Stimulated activated naive CD8-positive, alpha-beta T cell treated with anti-CD3 and anti-CD28 coated beads, Interleukin-15, amount 100 ng/mL, for 72 hours (primary cell): ENCODE measurements at regions not wholly inside any gene's neighbourhood (a gene's known extent, or its start where the extent isn't known, plus 50 kb on each side); places are given as distances from the start of the nearest gene placed in this dataset.

Experiments used
- ATAC-seq: fragments of 150-1000 bp; cut with Tn5 transposase; 2 replicates; pipeline ENCODE4 v1.10.0; 2021; ENCODE audit warnings: mild to moderate bottlenecking, moderate library complexity
- DNase-seq, 2 donors: peaks; one replicate each; pipeline ENCODE4 v3.0.0; 2021 to 2022
- H3K27ac Mint-ChIP-seq, 2 donors: one replicate each; pipeline ENCODE4 v1.8.0; 2022; ENCODE audit warnings: mild to moderate bottlenecking in 2 of 2, mixed read lengths in 2 of 2, moderate library complexity in 2 of 2
- H3K27me3 Mint-ChIP-seq: one replicate; pipeline ENCODE4 v1.8.0; 2022; ENCODE audit warnings: mixed read lengths
- H3K4me1 Mint-ChIP-seq: one replicate; pipeline ENCODE4 v1.8.0; 2022; ENCODE audit warnings: mild to moderate bottlenecking, mixed read lengths
- H3K4me3 Mint-ChIP-seq, 2 donors: one replicate each; pipeline ENCODE4 v1.8.0; 2022; ENCODE audit warnings: mild to moderate bottlenecking in 2 of 2, mixed read lengths in 2 of 2, moderate library complexity in 1 of 2
- H3K9me3 Mint-ChIP-seq, 2 donors: one replicate each; pipeline ENCODE4 v1.8.0; 2022; ENCODE audit warnings: mixed read lengths in 2 of 2

- Mint-ChIP-seq H3K27me3 (no peaks in the 10 kb centered on the region), H3K4me1 (no peaks in the 10 kb centered on the region), H3K27ac (no peak overlapping the region), H3K4me3 (no peak overlapping the region), H3K9me3 (no peaks in the 10 kb centered on the region)
- ATAC-seq (no peak), DNase-seq (no peak)
Observed at GRCh38 chr3:17972030-17972429, 229.6 kb upstream of the TBC1D5 start.

GRCh38 chr3:17969985-17970568 is 227.6 kb upstream of the TBC1D5 start:
- no peak overlapping the region for H3K27ac Mint-ChIP-seq
- ATAC-seq (no peak), DNase-seq (no peak)
- no peaks in the 10 kb centered on the region for H3K9me3 Mint-ChIP-seq
- no peak overlapping the region for H3K4me3 Mint-ChIP-seq
- H3K27me3 Mint-ChIP-seq: no peaks in the 10 kb centered on the region
- peaks cover 11% of the 10 kb centered on the region for H3K4me1 Mint-ChIP-seq

DNA sequence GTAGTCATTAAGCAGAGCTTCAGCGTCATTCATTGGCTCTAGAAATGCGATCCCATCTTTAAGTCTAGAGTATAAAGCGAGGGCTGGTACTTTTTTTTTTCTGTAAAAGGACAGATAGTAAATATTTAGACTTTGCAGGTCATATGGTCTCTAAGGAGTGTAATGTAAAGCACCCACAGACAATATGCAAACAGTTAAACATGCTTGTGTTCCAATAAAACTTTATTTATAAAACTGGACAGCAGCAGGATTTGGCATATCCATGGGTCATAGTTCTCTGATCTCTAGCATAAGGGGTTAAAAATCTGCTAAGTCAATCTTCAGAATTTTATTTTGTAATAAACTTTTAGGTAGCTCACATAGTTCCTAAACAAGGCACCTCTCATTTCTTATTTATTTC is 226.8 kb upstream of the TBC1D5 start:
- H3K27ac Mint-ChIP-seq: no peak overlapping the region
- ATAC-seq (no peak), DNase-seq (no peak)
- peaks cover 14% of the 10 kb centered on the region for H3K4me1 Mint-ChIP-seq
- H3K9me3 Mint-ChIP-seq: no peaks in the 10 kb centered on the region
- no peaks in the 10 kb centered on the region for H3K27me3 Mint-ChIP-seq
- no peak overlapping the region for H3K4me3 Mint-ChIP-seq

- DNase-seq (no peak), ATAC-seq (no peak)
- Mint-ChIP-seq H3K27me3 (no peaks in the 10 kb centered on the region), H3K27ac (no peak overlapping the region), H3K4me3 (no peak overlapping the region), H3K9me3 (no peaks in the 10 kb centered on the region), H3K4me1 (peaks cover 19% of the 10 kb centered on the region)
Observed at GRCh38 chr3:17967953-17968607, 225.6 kb upstream of the TBC1D5 start.

DNA sequence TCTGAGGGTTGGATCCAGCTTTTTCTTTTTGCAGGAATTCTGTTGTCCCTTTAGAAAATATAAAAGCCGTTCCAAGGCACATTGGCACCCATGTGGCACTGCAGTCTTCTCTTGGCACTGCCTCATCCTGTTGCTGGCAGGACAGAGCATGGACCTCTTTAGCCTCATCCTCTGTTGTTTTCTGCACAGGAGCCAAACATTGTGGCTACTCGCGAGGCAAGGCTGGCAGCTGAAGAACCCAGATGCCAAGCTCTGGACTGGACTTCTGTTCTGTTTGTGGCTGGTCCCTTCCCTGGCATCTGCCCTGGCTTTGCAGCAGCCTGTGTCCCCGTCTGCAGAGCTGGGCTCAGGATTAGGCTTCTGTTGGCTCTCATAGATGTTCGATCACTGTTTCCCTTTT is 224.7 kb upstream of the TBC1D5 start:
- DNase-seq (no peak), ATAC-seq (no peak)
- Mint-ChIP-seq H3K27ac (no peak overlapping the region), H3K27me3 (no peaks in the 10 kb centered on the region), H3K4me3 (no peak overlapping the region), H3K9me3 (no peaks in the 10 kb centered on the region), H3K4me1 (peaks cover 19% of the 10 kb centered on the region)

GRCh38 chr3:17965331-17965730 is 222.9 kb upstream of the TBC1D5 start:
- H3K27ac Mint-ChIP-seq: no peak overlapping the region
- ATAC-seq: peak; percentile 59
- H3K4me3 Mint-ChIP-seq: no peak overlapping the region
- H3K9me3 Mint-ChIP-seq: no peaks in the 10 kb centered on the region
- no peak for DNase-seq
- H3K4me1 Mint-ChIP-seq: peaks cover 19% of the 10 kb centered on the region
- no peaks in the 10 kb centered on the region for H3K27me3 Mint-ChIP-seq

DNA sequence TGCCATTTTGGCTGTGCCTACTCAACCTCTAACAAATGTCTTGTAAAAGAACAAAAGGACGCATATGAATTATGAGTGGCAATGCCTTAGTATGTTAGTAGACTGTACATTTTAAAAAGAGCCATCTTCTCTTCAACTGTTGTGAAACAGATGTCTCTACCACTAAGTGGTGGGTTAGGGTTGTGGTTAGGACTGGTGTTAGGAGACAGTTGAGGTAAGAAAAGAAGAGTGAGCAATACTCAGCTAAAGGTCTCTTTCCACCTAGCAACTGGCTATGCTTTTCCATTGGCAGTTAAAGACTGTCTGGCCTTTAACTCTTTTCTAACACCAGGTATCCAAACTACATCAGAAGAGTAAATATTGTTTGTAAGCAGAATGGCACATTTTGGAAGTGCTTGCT is 221.7 kb upstream of the TBC1D5 start:
- H3K27ac Mint-ChIP-seq: peak overlapping the region in 1 of 2 donors; percentile 89
- H3K4me3 Mint-ChIP-seq: no peak overlapping the region
- peak; percentile 26 to 27 for DNase-seq
- ATAC-seq: peak; percentile 97
- no peaks in the 10 kb centered on the region for H3K27me3 Mint-ChIP-seq
- no peaks in the 10 kb centered on the region for H3K9me3 Mint-ChIP-seq
- H3K4me1 Mint-ChIP-seq: peaks cover 19% of the 10 kb centered on the region

GRCh38 chr3:17955411-17955810 is 213.0 kb upstream of the TBC1D5 start:
- ATAC-seq (no peak), DNase-seq (no peak)
- Mint-ChIP-seq H3K27ac (no peak overlapping the region), H3K9me3 (peaks cover 19 to 30% of the 10 kb centered on the region in 2 donors), H3K27me3 (no peaks in the 10 kb centered on the region), H3K4me3 (no peak overlapping the region), H3K4me1 (no peaks in the 10 kb centered on the region)

DNA sequence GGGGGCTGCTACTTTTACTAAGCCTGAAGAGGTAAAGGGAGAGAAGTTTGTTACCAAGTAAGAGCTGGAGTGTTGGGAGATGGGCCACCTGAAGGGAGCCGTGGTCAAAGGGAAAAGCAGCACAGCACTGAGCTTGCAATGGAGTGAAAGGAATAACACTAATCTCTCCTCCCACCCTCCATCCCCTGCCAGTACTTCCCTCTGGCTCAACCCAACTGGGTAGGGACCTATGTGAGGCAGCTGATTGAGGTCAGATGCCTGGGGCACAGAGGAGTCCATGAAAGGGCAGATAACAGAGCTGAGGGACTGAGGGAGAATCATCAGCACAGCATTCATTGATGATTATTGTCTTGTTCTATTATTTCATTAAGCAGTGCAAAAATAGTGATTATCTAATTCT is 212.4 kb upstream of the TBC1D5 start:
- H3K27me3 Mint-ChIP-seq: no peaks in the 10 kb centered on the region
- no peaks in the 10 kb centered on the region for H3K4me1 Mint-ChIP-seq
- DNase-seq (no peak), ATAC-seq (no peak)
- no peak overlapping the region for H3K4me3 Mint-ChIP-seq
- H3K9me3 Mint-ChIP-seq: peaks cover 20 to 32% of the 10 kb centered on the region in 2 donors
- H3K27ac Mint-ChIP-seq: no peak overlapping the region

DNA sequence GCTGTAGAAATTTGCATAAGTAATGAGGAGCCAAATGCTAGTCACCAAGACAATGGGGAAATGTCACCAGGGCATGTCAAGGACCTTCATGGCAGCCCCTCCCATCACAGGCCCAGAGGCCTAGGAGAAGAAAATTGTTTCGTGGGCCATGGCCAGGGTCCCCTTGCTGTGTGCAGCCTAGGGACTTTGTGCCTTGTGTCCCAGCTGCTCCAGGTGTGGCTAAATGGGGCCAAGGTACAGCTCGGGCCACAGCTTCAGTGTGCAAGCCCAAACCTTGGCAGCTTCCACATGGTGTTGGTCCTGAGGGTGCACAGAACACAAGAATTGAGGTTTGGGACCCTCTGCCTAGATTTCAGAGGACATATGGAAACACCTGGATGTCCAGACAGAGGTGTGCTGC is 208.8 kb upstream of the TBC1D5 start:
- Mint-ChIP-seq H3K27me3 (no peaks in the 10 kb centered on the region), H3K27ac (no peak overlapping the region), H3K9me3 (peaks cover 20 to 41% of the 10 kb centered on the region in 2 donors), H3K4me1 (no peaks in the 10 kb centered on the region), H3K4me3 (no peak overlapping the region)
- DNase-seq: no peak
- no peak for ATAC-seq

- peaks cover 20 to 41% of the 10 kb centered on the region in 2 donors for H3K9me3 Mint-ChIP-seq
- peaks cover 8% of the 10 kb centered on the region for H3K27me3 Mint-ChIP-seq
- no peak overlapping the region for H3K27ac Mint-ChIP-seq
- H3K4me3 Mint-ChIP-seq: no peak overlapping the region
- no peaks in the 10 kb centered on the region for H3K4me1 Mint-ChIP-seq
- DNase-seq (no peak), ATAC-seq (no peak)
Observed at GRCh38 chr3:17949101-17949500, 206.7 kb upstream of the TBC1D5 start.

- no peak overlapping the region for H3K4me3 Mint-ChIP-seq
- peaks cover 16 to 35% of the 10 kb centered on the region in 2 donors for H3K9me3 Mint-ChIP-seq
- ATAC-seq (no peak), DNase-seq (no peak)
- no peak overlapping the region for H3K27ac Mint-ChIP-seq
- no peaks in the 10 kb centered on the region for H3K4me1 Mint-ChIP-seq
- H3K27me3 Mint-ChIP-seq: peaks cover 11% of the 10 kb centered on the region
Observed at GRCh38 chr3:17947833-17948232, 205.4 kb upstream of the TBC1D5 start.

DNA sequence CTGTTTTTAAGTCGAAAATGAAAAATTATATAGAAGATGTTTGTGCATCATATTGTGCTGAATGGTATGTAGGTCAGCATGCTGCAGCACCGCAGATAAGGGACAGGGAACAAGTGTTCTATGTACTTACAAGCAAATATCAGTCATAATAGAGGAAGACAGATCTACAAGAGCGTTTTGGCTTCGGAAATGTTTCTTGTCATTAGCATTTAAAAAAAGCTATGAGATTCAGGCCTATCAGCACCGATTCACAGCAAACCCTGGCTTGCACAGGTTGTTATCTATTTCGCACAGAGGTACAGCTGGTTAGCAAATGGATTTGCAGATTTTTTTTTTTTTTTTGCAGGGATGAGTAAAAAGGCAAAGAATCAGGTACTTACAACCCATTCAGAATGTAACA is 204.2 kb upstream of the TBC1D5 start:
- no peak overlapping the region for H3K4me3 Mint-ChIP-seq
- peaks cover 10 to 23% of the 10 kb centered on the region in 2 donors for H3K9me3 Mint-ChIP-seq
- ATAC-seq (no peak), DNase-seq (no peak)
- peaks cover 23% of the 10 kb centered on the region for H3K27me3 Mint-ChIP-seq
- H3K27ac Mint-ChIP-seq: no peak overlapping the region
- H3K4me1 Mint-ChIP-seq: no peaks in the 10 kb centered on the region

- Mint-ChIP-seq H3K4me1 (no peaks in the 10 kb centered on the region), H3K27me3 (peaks cover 26% of the 10 kb centered on the region), H3K9me3 (peaks cover 6 to 16% of the 10 kb centered on the region in 2 donors), H3K4me3 (no peak overlapping the region), H3K27ac (no peak overlapping the region)
- ATAC-seq (no peak), DNase-seq (no peak)
Observed at GRCh38 chr3:17945799-17946399, 203.5 kb upstream of the TBC1D5 start.

GRCh38 chr3:17945018-17945798 is 202.8 kb upstream of the TBC1D5 start:
- Mint-ChIP-seq H3K9me3 (peaks cover 0 to 9% of the 10 kb centered on the region in 2 donors), H3K4me3 (no peak overlapping the region), H3K27ac (no peak overlapping the region), H3K4me1 (no peaks in the 10 kb centered on the region), H3K27me3 (peaks cover 26% of the 10 kb centered on the region)
- ATAC-seq: no peak
- DNase-seq: no peak

- H3K27ac Mint-ChIP-seq: no peak overlapping the region
- H3K27me3 Mint-ChIP-seq: peaks cover 26% of the 10 kb centered on the region
- DNase-seq (no peak), ATAC-seq (no peak)
- no peaks in the 10 kb centered on the region for H3K9me3 Mint-ChIP-seq
- H3K4me3 Mint-ChIP-seq: no peak overlapping the region
- no peaks in the 10 kb centered on the region for H3K4me1 Mint-ChIP-seq
Observed at GRCh38 chr3:17942856-17943255, 200.4 kb upstream of the TBC1D5 start.
